ENCODE measurements at regions not wholly inside any gene's neighbourhood (a gene's known extent, or its start where the extent isn't known, plus 50 kb on each side); places are given as distances from the start of the nearest gene placed in this dataset.

GRCh38 chr5:88540471-88541115, 271.9 kb upstream of the TMEM161B start:
- DNase-seq, result no peak

GRCh38 chr5:88539693-88540365, 271.2 kb upstream of the TMEM161B start:
- DNase-seq, result no peak

GRCh38 chr5:88539026-88539425, 270.4 kb upstream of the TMEM161B start:
- no peak for DNase-seq

GRCh38 chr5:88536146-88536545, 267.5 kb upstream of the TMEM161B start:
- no peak for DNase-seq

- DNase-seq, result no peak
Measured at GRCh38 chr5:88524941-88525340, 256.3 kb upstream of the TMEM161B start.

GRCh38 chr5:88519066-88519465, 250.4 kb upstream of the TMEM161B start:
- DNase-seq, result no peak

GRCh38 chr5:88518131-88519016, 249.7 kb upstream of the TMEM161B start:
- DNase-seq, result no peak

GRCh38 chr5:88515881-88516819, 247.5 kb upstream of the TMEM161B start:
- DNase-seq, result no peak

- no peak for DNase-seq
Measured at GRCh38 chr5:88515068-88515467, 246.4 kb upstream of the TMEM161B start.

GRCh38 chr5:88509403-88509802, 240.8 kb upstream of the TMEM161B start:
- DNase-seq, result peak; percentile 21

- DNase-seq, result no peak
Measured at GRCh38 chr5:88507261-88507660, 238.6 kb upstream of the TMEM161B start.

- no peak for DNase-seq
Measured at GRCh38 chr5:88503406-88503805, 234.8 kb upstream of the TMEM161B start.

GRCh38 chr5:88503041-88503345, 234.3 kb upstream of the TMEM161B start:
- DNase-seq, result no peak

GRCh38 chr5:88502179-88503040, 233.8 kb upstream of the TMEM161B start:
- no peak for DNase-seq

- no peak for DNase-seq
Measured at GRCh38 chr5:88495810-88496209, 227.2 kb upstream of the TMEM161B start.

GRCh38 chr5:88490874-88491273, 222.2 kb upstream of the TMEM161B start:
- DNase-seq, result no peak

- DNase-seq, result no peak
Measured at GRCh38 chr5:88489364-88489763, 220.7 kb upstream of the TMEM161B start.

GRCh38 chr5:88488561-88488960, 219.9 kb upstream of the TMEM161B start:
- no peak for DNase-seq

GRCh38 chr5:88488130-88488529, 219.5 kb upstream of the TMEM161B start:
- no peak for DNase-seq

GRCh38 chr5:88487066-88487465, 218.4 kb upstream of the TMEM161B start:
- DNase-seq, result no peak

GRCh38 chr5:88486431-88486830, 217.8 kb upstream of the TMEM161B start:
- DNase-seq, result no peak

- DNase-seq, result no peak
Measured at GRCh38 chr5:88485531-88485930, 216.9 kb upstream of the TMEM161B start.
